Neuronal stem cell (in vitro differentiated cells): ENCODE measurements at regions not wholly inside any gene's neighbourhood (a gene's known extent, or its start where the extent isn't known, plus 50 kb on each side); places are given as distances from the start of the nearest gene placed in this dataset.

Source experiments
- DNase-seq: peaks from one replicate; pipeline ENCODE4 v3.0.0-alpha.2; 2013; ENCODE audit warnings: low spot score
- H2AFZ ChIP-seq: one replicate; pipeline ENCODE4 v1.6.1; 2013; ENCODE audit warnings: mild to moderate bottlenecking, low read length, inconsistent platforms
- H2AK5ac ChIP-seq: 2 replicates; pipeline ENCODE4 v1.6.1; 2013; ENCODE audit warnings: low read depth, mild to moderate bottlenecking, inconsistent platforms, low read length, moderate library complexity, mixed read lengths
- H2BK120ac ChIP-seq: 2 replicates; pipeline ENCODE4 v1.6.1; 2013; ENCODE audit warnings: low read depth, mild to moderate bottlenecking, inconsistent platforms, low read length, moderate library complexity, mixed read lengths
- H2BK12ac ChIP-seq: one replicate; pipeline ENCODE4 v1.6.1; 2013; ENCODE audit warnings: low read length, inconsistent platforms
- H2BK15ac ChIP-seq: 2 replicates; pipeline ENCODE4 v1.6.1; 2013; ENCODE audit warnings: mild to moderate bottlenecking, low read length, inconsistent platforms, mixed read lengths
- H2BK5ac ChIP-seq: one replicate; pipeline ENCODE4 v1.6.1; 2013; ENCODE audit warnings: inconsistent platforms, mild to moderate bottlenecking, low read length, moderate library complexity
- H3K14ac ChIP-seq: one replicate; pipeline ENCODE4 v1.6.1; 2013; ENCODE audit warnings: low read length, inconsistent platforms
- H3K18ac ChIP-seq: 2 replicates; pipeline ENCODE4 v1.6.1; 2013; ENCODE audit warnings: low read length, inconsistent platforms
- H3K23ac ChIP-seq: 2 replicates; pipeline ENCODE4 v1.6.1; 2013; ENCODE audit warnings: low read depth, mild to moderate bottlenecking, mixed read lengths, low read length, inconsistent platforms; ENCODE audit not compliant: poor library complexity
- H3K27ac ChIP-seq: replicated peaks from 3 replicates; pipeline ENCODE4 v1.5.1; 2013; ENCODE audit warnings: low read length, inconsistent platforms
- H3K27me3 ChIP-seq, 3 experiments: 2 replicates each; pipeline ENCODE4 v1.6.1; 2013; ENCODE audit warnings: low read length in 3 of 3, mild to moderate bottlenecking in 2 of 3, inconsistent platforms in 1 of 3, low read depth in 1 of 3, mixed read lengths in 1 of 3, moderate library complexity in 1 of 3; ENCODE audit not compliant: control insufficient read depth in 3 of 3, insufficient read depth in 3 of 3
- H3K36me3 ChIP-seq, 2 donors: replicated peaks in 1 of 2; 2 replicates each; pipeline ENCODE4 v1.6.1; 2013; ENCODE audit warnings: low read length in 2 of 2; ENCODE audit not compliant: control insufficient read depth in 2 of 2, insufficient read depth in 2 of 2
- H3K4ac ChIP-seq: 2 replicates; pipeline ENCODE4 v1.6.1; 2013; ENCODE audit warnings: inconsistent platforms, mild to moderate bottlenecking, low read length, moderate library complexity
- H3K4me1 ChIP-seq, 2 donors: 1 replicate in 1 of 2; 2 replicates in 1 of 2; pipeline ENCODE4 v1.6.1; 2013; ENCODE audit warnings: low read length in 2 of 2, low read depth in 1 of 2; ENCODE audit not compliant: control insufficient read depth in 2 of 2, insufficient read depth in 1 of 2
- H3K4me2 ChIP-seq: one replicate; pipeline ENCODE4 v1.6.1; 2013; ENCODE audit warnings: mild to moderate bottlenecking, low read length, inconsistent platforms; ENCODE audit not compliant: insufficient read depth, poor library complexity, severe bottlenecking
- H3K4me3 ChIP-seq, 2 donors: 2 replicates each; pipeline ENCODE4 v1.5.1; 2013; ENCODE audit warnings: low read length in 2 of 2, mild to moderate bottlenecking in 2 of 2, inconsistent platforms in 1 of 2, moderate library complexity in 1 of 2
- H3K79me1 ChIP-seq: one replicate; pipeline ENCODE4 v1.6.1; 2013; ENCODE audit warnings: low read depth, mild to moderate bottlenecking, inconsistent platforms, low read length, moderate library complexity
- H3K9ac ChIP-seq: one replicate; pipeline ENCODE4 v1.6.1; 2013; ENCODE audit warnings: mild to moderate bottlenecking, low read depth, low read length, inconsistent platforms; ENCODE audit not compliant: poor library complexity
- H3K9me3 ChIP-seq, 2 donors: replicated peaks in 1 of 2; 2 replicates each; pipeline versions ENCODE3 to v1.6.1; 2013; ENCODE audit warnings: low read length in 2 of 2, mild to moderate bottlenecking in 2 of 2, inconsistent platforms in 1 of 2, low read depth in 1 of 2, mixed read lengths in 1 of 2, moderate library complexity in 1 of 2; ENCODE audit not compliant: control insufficient read depth in 2 of 2, insufficient read depth in 1 of 2
- H4K8ac ChIP-seq: one replicate; pipeline ENCODE4 v1.6.1; 2013; ENCODE audit warnings: low read depth, mild to moderate bottlenecking, inconsistent platforms, low read length, moderate library complexity
- H4K91ac ChIP-seq: one replicate; pipeline ENCODE4 v1.6.1; 2013; ENCODE audit warnings: low read length, low read depth, mild to moderate bottlenecking, inconsistent platforms; ENCODE audit not compliant: poor library complexity
- WGBS, 2 donors: extraction: QIAGEN DNeasy Blood & Tissue Kit; methylation state at CpG; one replicate each; pipeline ENCODE4 v1.1.7; 2013; ENCODE audit warnings: missing lambda C conversion rate in 2 of 2, mixed read lengths in 1 of 2; ENCODE audit not compliant: insufficient read length in 2 of 2, insufficient replicate concordance in 1 of 2; ENCODE audit errors: extremely low coverage in 2 of 2; 5-methylcytosine and 5-hydroxymethylcytosine counted together

DNA sequence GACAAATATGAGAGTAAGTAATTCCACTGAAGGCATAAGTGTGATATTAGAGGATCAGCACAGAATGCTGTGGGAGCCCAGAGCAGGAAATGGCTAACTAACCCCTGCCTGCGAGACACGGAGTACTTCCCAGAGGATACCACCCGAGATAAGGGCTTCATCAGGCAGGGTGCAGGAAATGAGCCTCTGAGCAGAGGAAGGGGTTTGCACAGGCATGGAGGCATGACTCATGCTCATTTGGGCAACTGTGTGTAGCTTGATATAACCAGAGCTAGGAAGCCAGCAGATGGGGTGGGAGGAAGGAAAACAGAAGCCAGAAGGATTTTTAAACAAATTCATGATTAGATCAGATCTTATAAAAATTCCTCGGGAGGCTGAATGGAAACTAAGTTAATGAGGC is 70.0 kb upstream of the TSPAN5 start:
- Histone ChIP-seq H2BK15ac (no peak overlapping the region), H3K27me3 (no peaks in the 10 kb centered on the region), H3K9ac (no peak overlapping the region), H3K79me1 (no peaks in the 10 kb centered on the region), H2BK12ac (no peak overlapping the region), H3K14ac (no peak overlapping the region), H2BK5ac (no peak overlapping the region), H4K91ac (no peak overlapping the region), H3K23ac (no peak overlapping the region), H4K8ac (no peak overlapping the region), H3K4me3 (no peak overlapping the region), H2AFZ (no peak overlapping the region), H3K4ac (no peak overlapping the region), H3K36me3 (no peaks in the 10 kb centered on the region), H3K4me1 (no peaks in the 10 kb centered on the region), H3K27ac (no peak overlapping the region), H3K9me3 (no peaks in the 10 kb centered on the region), H3K4me2 (no peak overlapping the region), H2AK5ac (no peak overlapping the region), H3K18ac (no peak overlapping the region), H2BK120ac (no peak overlapping the region)
- DNase-seq: no peak
- WGBS, 2 donors: no CpG with 5 or more reads among the region's 4 CpGs

DNA sequence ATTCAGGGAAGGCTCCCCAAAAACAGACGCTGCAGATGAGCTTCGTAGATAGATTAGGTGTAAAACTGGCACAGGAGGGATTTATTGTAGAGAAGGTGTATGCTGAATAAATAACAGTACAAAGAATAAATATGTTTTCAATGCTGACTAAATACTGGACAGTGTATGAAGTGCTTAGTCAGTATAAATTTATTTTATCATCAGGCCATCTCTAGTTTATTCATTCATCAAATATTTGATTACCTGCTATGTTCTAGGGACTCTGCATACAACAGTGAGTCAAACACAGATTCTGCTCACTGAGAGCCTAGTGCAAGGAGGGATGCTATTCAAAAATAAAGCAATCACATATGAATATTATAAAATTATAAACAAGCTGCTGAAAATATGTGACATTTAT is 63.6 kb upstream of the TSPAN5 start:
- no peak overlapping the region for H2BK15ac ChIP-seq
- no peaks in the 10 kb centered on the region for H3K4me1 ChIP-seq
- no peak overlapping the region for H3K14ac ChIP-seq
- H4K8ac ChIP-seq: no peak overlapping the region
- no CpG with 5 or more reads among the region's 2 CpGs for WGBS, 2 donors
- no peak overlapping the region for H2BK5ac ChIP-seq
- H2BK120ac ChIP-seq: no peak overlapping the region
- H3K79me1 ChIP-seq: no peaks in the 10 kb centered on the region
- DNase-seq: no peak
- no peak overlapping the region for H2AFZ ChIP-seq
- H3K36me3 ChIP-seq: no peaks in the 10 kb centered on the region
- H3K9me3 ChIP-seq: no peaks in the 10 kb centered on the region
- no peak overlapping the region for H2BK12ac ChIP-seq
- no peak overlapping the region for H3K23ac ChIP-seq
- H3K4ac ChIP-seq: no peak overlapping the region
- no peak overlapping the region for H3K4me2 ChIP-seq
- no peak overlapping the region for H2AK5ac ChIP-seq
- no peak overlapping the region for H3K9ac ChIP-seq
- no peak overlapping the region for H4K91ac ChIP-seq
- H3K4me3 ChIP-seq: no peak overlapping the region
- no peak overlapping the region for H3K27ac ChIP-seq
- H3K18ac ChIP-seq: no peak overlapping the region
- H3K27me3 ChIP-seq: no peaks in the 10 kb centered on the region

GRCh38 chr4:98720871-98721480 is 62.6 kb upstream of the TSPAN5 start:
- H3K79me1 ChIP-seq: no peaks in the 10 kb centered on the region
- no peaks in the 10 kb centered on the region for H3K36me3 ChIP-seq
- no peaks in the 10 kb centered on the region for H3K4me1 ChIP-seq
- no peak overlapping the region for H2BK12ac ChIP-seq
- H3K27me3 ChIP-seq: no peaks in the 10 kb centered on the region
- no peaks in the 10 kb centered on the region for H3K9me3 ChIP-seq
- H2AK5ac ChIP-seq: no peak overlapping the region
- no peak overlapping the region for H4K8ac ChIP-seq
- H3K4ac ChIP-seq: no peak overlapping the region
- H3K23ac ChIP-seq: no peak overlapping the region
- H3K4me2 ChIP-seq: no peak overlapping the region
- no peak overlapping the region for H2BK15ac ChIP-seq
- no peak overlapping the region for H2AFZ ChIP-seq
- H3K4me3 ChIP-seq: no peak overlapping the region
- WGBS, 2 donors: no CpG with 5 or more reads among the region's 3 CpGs
- H4K91ac ChIP-seq: no peak overlapping the region
- no peak overlapping the region for H2BK5ac ChIP-seq
- no peak overlapping the region for H3K14ac ChIP-seq
- H3K27ac ChIP-seq: no peak overlapping the region
- no peak for DNase-seq
- H3K18ac ChIP-seq: no peak overlapping the region
- H2BK120ac ChIP-seq: no peak overlapping the region
- no peak overlapping the region for H3K9ac ChIP-seq

DNA sequence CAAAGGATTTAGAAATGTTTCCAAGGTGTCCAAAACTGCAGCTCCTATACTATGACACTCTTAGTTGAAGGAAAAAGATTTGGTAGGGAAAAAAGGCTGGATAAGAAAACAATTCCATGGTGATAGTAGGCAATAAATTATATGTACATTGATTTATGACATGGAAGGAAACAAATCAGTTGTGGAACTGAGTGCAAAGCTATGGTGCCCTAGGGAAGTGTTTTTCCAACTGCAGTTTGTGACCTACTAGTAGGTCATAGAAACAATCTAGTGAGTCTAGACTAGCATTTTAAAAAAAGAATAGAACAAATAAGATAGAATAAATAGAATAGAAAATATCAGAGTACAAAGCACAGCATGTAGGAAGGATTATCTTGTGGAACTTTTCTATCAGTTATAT is 58.4 kb upstream of the TSPAN5 start:
- Histone ChIP-seq H3K27me3 (peaks cover 0 to 3% (median 0%) of the 10 kb centered on the region in 3 experiments), H3K79me1 (no peaks in the 10 kb centered on the region), H3K4me2 (no peak overlapping the region), H3K4ac (no peak overlapping the region), H2AK5ac (no peak overlapping the region), H3K18ac (no peak overlapping the region), H4K8ac (no peak overlapping the region), H2BK120ac (no peak overlapping the region), H2AFZ (no peak overlapping the region), H3K27ac (no peak overlapping the region), H3K23ac (no peak overlapping the region), H2BK15ac (no peak overlapping the region), H2BK12ac (no peak overlapping the region), H4K91ac (no peak overlapping the region), H3K9ac (no peak overlapping the region), H3K4me1 (no peaks in the 10 kb centered on the region), H3K36me3 (no peaks in the 10 kb centered on the region), H2BK5ac (no peak overlapping the region), H3K14ac (no peak overlapping the region), H3K9me3 (no peaks in the 10 kb centered on the region), H3K4me3 (no peak overlapping the region)
- DNase-seq: no peak
